ENCODE measurements at regions not wholly inside any gene's neighbourhood (a gene's known extent, or its start where the extent isn't known, plus 50 kb on each side); places are given as distances from the start of the nearest gene placed in this dataset.
A peak's percentile ranks its signal among the peaks of the same experiment; 100 is the strongest.
"Not testable (repeated sequence)": the region's sequence is repeated elsewhere in the genome, so short reads cannot be mapped to it uniquely, and the experiment has no call there.

- no peak for DNase-seq
Measured at GRCh38 chr2:51812138-51812866, 780.4 kb upstream of the NRXN1 start.

GRCh38 chr2:51810197-51810596, 778.3 kb upstream of the NRXN1 start:
- DNase-seq, result no peak

GRCh38 chr2:51807229-51807628, 775.3 kb upstream of the NRXN1 start:
- DNase-seq, result no peak

DNA sequence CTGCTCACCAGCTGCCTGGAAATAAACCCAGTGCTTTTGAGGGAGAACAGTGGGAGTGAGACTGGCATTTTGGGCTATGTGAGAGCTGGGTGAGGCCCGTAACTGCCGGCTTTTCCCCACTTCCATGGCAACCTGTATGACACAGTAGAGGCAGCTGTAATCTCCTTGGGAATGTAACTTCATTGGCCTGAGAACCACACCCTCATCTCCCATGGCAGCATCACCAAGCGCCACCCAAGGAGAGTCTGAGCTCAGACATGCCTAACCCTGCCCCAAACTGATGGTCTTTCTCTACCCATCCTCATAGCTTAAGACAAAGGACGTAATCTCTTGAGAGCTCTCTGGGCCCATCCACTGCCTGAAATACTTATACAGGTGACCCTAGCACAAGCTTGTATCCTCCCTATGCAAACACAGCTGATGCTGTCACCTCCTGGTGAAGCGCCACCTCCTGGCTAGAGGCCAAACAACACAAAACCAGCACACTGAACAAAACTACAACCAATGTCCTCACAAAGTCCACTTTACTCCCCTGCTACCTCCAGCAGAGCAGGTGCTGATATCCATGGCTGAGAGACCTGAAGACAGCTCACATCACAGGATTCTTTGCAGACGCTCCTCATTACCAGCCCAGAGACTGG, 763.4 kb upstream of the NRXN1 start:
- no peak for DNase-seq

- DNase-seq, result no peak
Measured at GRCh38 chr2:51791496-51791895, 759.6 kb upstream of the NRXN1 start.

- no peak for DNase-seq
Measured at GRCh38 chr2:51790854-51791253, 758.9 kb upstream of the NRXN1 start.

- DNase-seq, result no peak
Measured at GRCh38 chr2:51789918-51790317, 758.0 kb upstream of the NRXN1 start.

DNA sequence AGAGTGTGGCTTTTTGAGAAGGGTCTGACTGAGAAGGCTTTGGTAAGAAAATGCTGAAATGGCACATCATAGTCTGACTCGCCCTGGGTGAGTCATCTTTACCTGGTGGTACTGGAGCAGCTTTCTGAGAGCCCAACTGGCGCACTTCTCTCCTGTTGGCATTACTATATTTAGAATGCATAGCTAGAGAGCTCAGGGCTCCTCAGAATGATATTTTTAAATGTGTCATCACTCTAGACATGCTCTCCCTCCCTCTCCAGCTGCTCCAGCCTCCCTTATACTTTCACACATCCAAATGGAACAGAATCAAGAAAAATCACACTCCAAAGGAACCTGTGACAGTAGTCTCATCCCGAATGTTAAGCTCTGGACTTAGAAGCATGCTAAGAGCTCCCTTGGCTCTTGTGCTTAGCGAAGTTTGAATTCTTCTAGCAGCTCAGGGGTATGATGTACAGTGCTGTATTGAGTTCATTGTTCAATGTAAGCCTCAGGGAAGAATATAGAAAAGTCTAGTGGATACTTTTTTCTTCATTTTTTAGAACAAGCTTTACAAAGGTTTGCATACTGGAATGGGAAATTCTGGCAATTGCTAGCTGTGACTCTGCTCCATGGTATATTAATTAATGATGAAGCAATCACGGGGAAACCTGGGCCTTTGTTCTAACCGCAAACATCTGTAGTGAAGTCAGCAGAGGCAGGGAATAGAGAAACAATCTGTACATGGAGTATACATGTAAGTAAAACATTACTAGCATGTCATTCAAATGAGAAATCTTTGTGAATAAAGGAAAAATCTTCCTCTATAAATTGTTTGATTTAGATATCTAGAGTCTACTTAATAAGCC, 751.2 kb upstream of the NRXN1 start:
- peak; percentile 28 for DNase-seq

GRCh38 chr2:51781691-51782090, 749.8 kb upstream of the NRXN1 start:
- DNase-seq, result no peak

GRCh38 chr2:51780353-51780752, 748.4 kb upstream of the NRXN1 start:
- DNase-seq, result no peak

DNA sequence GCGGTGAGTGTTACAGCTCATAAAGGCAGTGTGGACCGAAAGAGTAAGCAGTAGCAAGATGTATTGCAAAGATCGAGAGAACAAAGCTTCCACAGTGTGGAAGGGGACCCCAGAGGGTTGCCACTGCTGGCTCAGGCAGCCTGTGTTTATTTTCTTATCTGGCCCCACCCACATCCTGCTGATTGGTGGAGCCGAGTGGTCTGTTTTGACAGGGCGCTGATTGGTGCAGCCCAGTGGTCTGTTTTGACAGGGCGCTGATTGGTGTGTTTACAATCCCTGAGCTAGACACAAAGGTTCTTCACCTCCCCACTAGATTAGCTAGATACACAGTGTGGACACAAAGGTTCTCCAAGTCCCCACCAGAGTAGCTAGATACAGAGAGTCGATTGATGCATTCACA, 747.8 kb upstream of the NRXN1 start:
- DNase-seq, result not testable (repeated sequence)

DNA sequence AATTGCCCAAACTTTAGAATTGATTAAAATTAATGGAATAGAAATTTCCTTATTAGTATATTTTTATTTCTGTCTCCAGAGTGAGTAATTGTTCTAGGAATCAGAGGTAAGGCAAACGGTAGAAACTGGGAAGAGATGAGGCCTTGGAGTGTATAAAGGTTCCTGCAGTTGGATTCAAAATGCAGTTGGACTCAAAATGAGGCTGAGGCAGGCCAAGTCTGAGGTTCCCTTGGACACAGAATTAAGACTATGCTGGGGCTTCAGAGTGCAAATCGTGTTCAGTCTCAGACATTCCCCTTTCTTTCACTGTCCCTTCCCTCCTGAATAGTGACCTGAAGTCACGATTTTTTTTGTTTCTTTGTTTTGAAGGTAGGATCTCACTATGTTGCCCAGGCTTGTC, 746.9 kb upstream of the NRXN1 start:
- DNase-seq, result no peak

DNA sequence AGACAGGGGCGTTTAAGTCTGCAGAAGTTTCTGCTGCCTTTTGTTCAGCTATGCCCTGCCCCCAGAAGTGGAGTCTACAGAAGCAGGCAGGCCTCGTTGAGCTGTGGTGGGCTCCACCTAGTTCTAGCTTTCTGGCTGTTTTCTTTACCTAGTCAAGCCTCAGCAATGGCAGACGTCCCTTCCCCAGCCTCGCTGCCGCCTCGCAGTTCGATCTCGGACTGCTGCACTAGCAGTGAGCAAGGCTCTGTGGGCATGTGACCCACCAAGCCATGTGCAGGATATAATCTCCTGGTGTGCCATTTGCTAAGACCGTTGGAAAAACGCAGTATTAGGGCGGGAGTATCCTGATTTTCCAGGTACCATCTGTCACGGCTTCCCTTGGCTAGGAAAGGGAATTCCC, 742.7 kb upstream of the NRXN1 start:
- not testable (repeated sequence) for DNase-seq

- no peak for DNase-seq
Measured at GRCh38 chr2:51760441-51760840, 728.5 kb upstream of the NRXN1 start.

- DNase-seq, result no peak
Measured at GRCh38 chr2:51758081-51758480, 726.1 kb upstream of the NRXN1 start.

GRCh38 chr2:51734115-51734514, 702.2 kb upstream of the NRXN1 start:
- DNase-seq, result no peak

GRCh38 chr2:51723691-51724090, 691.8 kb upstream of the NRXN1 start:
- no peak for DNase-seq

DNA sequence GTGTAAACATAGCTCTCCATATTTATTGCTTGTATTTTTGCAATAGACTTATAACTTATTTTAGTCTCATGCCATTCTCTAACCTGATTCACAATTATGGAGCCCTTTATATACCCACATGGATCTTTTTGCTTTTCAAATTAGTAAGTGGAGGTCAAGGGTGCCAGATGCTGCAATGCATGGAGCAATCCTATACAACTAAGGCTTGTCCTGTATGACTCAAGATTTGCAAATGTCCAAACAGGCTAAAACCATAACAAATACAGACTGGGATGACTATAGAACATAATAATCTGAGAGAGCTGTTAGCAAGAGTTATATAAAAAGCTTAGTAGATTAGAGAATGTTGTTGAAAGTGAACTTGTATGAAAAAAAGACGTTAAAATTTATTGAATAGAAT, 690.4 kb upstream of the NRXN1 start:
- no peak for DNase-seq

DNA sequence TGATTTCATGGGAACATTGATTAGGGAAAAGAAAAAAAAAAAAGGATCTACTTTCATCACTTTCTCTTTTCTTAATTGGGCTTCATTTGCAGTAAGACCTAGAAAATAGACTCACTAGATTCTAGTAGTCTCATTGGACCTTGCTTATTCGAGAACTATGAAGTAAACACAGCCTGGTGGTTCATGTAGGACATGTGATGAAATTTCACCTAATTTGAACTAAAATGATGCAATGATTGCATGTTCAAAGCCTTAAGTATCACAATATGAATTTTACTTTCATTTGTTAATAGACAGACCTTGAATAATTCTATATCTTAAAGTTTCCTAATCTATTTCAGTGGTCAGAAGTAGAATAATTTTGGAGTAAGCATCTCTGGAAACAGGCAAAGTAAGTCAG, 688.9 kb upstream of the NRXN1 start:
- DNase-seq, result no peak

DNA sequence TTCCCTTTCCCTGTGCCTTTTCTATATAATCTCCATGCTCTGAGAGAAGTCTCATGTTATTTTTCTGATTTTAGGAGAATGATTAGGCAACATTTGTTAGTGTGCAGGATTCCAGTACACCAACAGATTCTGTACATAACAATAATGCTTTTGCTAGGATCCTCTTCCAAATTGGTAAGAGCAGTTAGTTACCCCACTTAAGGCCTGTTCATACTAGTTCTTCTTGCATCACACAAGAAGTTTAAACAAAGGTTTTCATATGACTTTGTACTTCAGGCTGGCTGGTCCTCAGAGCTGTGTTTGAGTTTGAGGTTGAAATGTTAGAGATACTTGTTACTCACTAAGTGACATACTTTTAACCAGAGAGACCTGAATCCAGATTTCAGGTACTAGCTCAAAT, 686.9 kb upstream of the NRXN1 start:
- DNase-seq, result no peak

DNA sequence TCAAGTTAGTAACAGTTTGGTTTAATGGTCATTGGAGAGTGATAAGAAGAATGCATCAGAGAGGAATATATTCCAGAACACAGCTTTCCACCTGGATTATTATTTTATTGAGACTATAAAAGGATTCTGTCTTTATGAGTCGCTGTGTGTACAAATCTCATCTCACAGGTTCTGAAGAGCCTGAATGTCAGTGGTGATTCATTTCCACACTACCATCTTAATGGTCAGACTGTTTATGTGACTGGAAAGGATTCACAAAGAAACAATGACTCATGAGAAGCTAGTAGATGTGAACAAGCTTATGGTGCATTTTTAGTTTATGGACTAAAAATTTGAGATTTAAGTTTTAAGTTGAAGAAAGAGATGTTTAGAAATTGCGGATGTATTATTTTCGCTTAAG, 685.4 kb upstream of the NRXN1 start:
- no peak for DNase-seq

DNA sequence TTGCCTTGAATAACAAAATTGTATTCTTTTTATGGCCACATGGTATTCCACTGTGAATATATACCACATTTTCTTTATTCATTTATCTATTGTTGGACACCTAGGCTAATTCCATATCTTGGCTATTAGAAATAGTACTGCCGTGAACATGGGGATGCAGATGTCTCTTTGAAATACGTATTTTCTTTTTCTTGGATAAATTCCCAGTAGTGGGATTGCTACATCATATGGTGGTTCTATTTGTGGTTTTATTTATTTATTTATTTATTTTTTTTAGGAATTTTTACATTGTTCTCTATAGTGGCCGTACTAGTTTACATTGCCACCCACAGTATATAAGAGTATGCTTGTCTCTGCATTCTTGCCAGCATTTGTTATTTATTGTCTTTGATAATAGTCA, 679.8 kb upstream of the NRXN1 start:
- DNase-seq, result no peak

GRCh38 chr2:51710222-51710621, 678.3 kb upstream of the NRXN1 start:
- DNase-seq, result no peak

DNA sequence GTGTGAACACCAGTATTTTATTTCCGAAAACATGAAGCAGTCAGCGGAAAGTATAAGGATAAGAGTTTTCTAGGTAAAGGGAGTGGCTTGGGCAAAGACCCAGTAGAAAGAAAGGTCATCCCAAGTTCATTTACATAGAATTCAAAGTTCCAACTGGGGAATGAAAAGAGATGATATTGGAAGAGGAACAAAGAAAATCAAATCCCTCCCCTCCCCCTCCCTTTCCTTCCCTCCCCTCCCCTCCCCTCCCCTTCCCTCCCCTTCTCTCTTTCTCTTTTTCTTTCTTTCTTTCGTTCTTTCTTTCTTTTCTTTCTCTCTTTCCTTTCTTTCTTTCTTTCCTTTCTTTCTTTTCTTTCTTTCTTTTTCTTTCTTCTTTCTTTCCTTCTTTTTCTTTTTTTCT, 675.7 kb upstream of the NRXN1 start:
- DNase-seq, result no peak
